DMS79 treated with DMSO at 0.1 percent for 48 hours (cell line): ENCODE measurements at regions not wholly inside any gene's neighbourhood (a gene's known extent, or its start where the extent isn't known, plus 50 kb on each side); places are given as distances from the start of the nearest gene placed in this dataset.
"Not testable (repeated sequence)": the region's sequence is repeated elsewhere in the genome, so short reads cannot be mapped to it uniquely, and the experiment has no call there.

Source experiments
- DNase-seq: peaks from one replicate; lab custom pipeline; 2025; lab: John Stamatoyannopoulos, UW

DNA sequence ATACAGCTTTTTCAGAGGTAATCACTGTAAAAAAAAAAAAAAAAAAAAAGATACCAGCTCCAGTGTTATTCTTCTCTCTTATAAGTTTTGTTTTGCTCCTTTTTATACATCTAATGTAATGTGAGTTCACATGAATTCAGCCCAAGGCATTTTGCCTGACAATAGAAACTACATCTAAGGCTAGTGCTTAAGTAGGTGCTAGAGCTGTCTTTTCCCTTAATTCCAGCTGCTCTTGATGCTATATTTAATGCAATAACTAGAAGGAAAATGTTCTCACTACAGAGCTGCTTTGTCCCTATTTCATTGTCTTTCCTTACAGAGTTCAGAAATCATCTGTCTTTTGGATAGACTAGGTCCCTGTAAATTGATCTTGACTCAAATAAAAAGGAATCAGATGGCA, 150.1 kb downstream of the NAA11 start:
- no peak for DNase-seq

- DNase-seq: no peak
These were observed 151.2 kb downstream of the NAA11 start for GRCh38 chr4:79174490-79175252.

DNA sequence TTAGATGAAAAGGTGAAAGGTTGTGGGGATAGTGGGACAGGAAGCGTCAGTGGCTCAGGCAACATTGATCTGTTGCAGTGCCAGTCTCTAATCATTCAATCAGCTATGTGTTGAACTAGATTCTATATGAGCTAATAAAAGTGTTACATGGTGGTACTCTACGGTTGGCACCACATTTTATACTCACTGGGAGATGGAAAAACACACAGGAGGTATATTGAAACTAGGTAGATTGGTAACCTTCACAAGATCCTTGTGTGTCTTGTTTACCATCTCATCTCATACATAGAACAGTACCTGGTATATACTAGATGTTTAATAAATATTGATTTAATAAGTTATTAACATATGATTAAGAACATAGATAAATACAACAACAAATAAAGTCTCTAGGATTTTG, 152.7 kb downstream of the NAA11 start:
- no peak for DNase-seq

DNA sequence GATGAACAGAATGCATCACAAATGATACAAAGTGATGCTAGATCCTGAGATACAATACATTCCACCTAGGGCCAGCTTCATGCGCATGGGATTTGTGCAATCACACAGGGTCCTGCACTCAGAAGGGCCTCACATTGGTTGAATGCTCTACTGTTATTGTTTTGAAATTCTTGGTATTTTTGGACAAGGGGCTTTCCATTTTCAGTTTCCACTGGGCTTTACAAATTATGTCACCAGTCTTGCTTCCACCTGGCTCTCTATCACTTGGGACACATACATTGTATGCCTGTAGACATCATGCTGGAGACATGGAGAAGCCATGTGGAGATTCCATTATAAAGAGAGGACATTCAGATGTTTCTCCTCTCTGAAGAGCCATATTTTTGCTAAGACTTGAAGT, 155.8 kb downstream of the NAA11 start:
- no peak for DNase-seq

GRCh38 chr4:79164907-79165610, 160.8 kb downstream of the NAA11 start:
- DNase-seq: no peak

DNA sequence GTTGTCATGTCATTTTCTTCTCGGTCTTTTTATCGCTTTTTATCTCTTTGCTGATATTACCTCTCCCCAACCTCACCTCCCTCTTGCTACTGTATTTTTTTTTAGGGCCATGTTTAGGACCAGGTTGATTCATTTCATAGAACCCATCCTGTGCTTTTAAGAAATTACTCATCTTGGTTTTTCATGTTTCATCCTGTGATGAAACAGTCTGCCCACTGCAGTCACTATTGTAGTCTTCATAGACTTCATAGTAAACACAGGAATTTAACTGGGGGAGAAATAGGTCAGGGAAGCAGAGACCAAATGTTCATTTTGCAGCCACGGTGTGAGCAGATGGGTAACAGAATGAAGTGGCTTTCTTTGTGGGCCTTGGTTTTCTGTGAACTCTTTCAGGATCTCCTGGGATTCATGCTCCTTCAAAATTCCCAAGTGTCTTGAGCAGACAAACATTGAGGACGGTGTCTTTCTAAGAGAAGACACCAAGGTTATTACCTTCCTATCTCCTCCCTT, 161.8 kb downstream of the NAA11 start:
- DNase-seq: no peak

- no peak for DNase-seq
These were observed 164.9 kb downstream of the NAA11 start for GRCh38 chr4:79160962-79161361.

GRCh38 chr4:79158705-79159104, 167.2 kb downstream of the NAA11 start:
- DNase-seq: not testable (repeated sequence)

- DNase-seq: no peak
These were observed 170.5 kb downstream of the NAA11 start for GRCh38 chr4:79155336-79155735.

- no peak for DNase-seq
These were observed 174.9 kb downstream of the NAA11 start for GRCh38 chr4:79150820-79151416.

GRCh38 chr4:79148369-79148768, 177.5 kb downstream of the NAA11 start:
- no peak for DNase-seq

GRCh38 chr4:79147251-79147650, 178.6 kb downstream of the NAA11 start:
- no peak for DNase-seq

DNA sequence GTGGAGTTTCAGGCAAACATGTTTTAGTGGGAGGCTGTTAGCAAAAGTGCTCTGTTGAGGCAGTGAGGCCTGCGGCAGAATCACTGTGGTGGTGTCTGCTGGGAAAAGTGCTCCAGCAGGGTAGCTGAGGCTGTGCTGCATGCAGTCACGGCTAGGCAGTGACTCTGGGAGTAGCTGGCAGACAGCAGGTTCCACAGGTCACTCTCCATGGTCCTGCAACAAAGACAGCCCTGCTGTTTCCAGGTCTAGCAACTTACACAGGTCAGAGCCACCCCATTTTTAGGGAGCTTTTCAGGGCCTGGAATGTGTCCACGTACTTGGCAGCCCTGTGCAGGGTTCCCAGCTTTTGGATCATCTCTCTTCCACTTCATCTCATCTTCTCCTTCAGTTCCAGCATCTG, 184.3 kb downstream of the NAA11 start:
- no peak for DNase-seq

DNA sequence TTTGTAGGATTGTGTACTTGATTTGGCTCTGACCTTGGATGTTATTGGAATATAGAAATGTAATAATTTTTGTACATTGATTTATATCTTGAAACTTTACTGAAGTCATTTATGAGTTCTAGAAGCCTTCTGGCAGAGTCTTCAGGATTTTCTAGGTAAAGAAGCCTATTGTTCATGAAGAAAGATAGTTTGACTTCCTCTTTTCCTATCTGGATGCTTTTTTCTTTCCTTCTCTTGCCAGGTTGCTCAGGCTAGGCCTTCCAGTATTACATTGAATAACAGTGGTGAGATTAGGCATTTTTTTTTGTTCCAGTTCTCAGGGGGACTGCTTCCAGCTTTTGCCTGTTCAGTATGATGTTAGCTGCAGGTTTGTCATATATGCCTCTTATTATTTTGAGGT, 191.1 kb downstream of the NAA11 start:
- no peak for DNase-seq

DNA sequence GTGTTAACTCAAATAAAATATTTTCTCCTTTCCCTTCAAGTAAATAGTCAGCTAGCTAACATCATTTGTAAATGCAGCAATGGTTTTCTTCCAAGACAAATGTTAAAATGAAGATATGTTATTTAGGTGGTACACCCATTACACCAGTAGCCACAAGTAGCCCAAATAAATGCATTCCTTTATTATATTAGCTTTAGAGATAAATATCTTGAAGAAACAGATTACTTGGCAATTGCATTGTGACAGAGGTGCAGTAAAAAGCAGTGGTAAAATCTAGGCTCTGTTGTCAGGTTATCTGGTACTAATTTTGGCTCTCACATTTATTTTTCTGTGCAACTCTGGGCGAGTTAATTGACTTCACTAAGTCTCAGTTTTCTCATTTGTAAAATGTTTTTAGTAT, 193.0 kb downstream of the NAA11 start:
- no peak for DNase-seq

DNA sequence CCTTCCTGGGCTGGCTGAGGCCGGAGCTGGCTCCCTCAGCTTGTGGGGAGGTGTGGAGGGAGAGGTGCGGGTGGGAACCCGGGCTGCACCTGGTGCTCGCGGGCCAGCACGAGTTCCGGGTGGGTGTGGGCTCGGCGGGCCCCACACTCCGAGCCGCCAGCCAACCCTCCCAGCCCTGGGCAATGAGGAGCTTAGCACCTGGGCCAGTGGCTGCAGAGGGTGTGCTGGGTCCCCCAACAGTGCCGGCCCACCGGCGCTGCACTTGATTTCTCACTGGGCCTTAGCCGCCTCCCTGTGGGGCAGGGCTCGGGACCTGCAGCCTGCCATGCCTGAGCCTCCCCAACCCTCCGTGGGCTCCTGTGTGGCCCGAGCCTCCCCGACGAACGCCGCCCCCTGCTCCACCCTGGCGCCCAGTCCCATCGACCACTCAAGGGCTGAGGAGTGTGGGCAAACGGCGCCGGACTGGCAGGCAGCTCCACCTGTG, 182.7 kb upstream of the PAQR3 start:
- no peak for DNase-seq

GRCh38 chr4:79121223-79121622, 182.0 kb upstream of the PAQR3 start:
- DNase-seq: no peak

DNA sequence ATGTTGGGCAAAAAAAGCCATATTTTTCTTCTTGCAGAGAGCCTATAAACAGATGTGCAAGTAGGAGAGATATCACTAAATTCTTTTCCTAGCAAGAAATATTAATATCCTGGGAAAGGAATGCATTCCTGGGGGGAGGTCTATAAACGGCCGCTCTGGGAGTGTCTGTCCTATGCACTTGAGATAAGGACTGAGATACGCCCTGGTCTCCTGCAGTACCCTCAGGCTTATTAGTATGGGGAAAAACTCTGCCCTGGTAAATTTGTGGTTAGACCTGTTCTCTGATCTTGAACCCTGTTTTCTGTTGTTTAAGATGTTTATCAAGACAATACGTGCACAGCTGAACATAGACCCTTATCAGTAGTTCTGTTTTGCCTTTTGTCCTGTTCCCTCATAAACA, 177.8 kb upstream of the PAQR3 start:
- DNase-seq: not testable (repeated sequence)

- DNase-seq: no peak
These were observed 167.8 kb upstream of the PAQR3 start for GRCh38 chr4:79107014-79107413.

DNA sequence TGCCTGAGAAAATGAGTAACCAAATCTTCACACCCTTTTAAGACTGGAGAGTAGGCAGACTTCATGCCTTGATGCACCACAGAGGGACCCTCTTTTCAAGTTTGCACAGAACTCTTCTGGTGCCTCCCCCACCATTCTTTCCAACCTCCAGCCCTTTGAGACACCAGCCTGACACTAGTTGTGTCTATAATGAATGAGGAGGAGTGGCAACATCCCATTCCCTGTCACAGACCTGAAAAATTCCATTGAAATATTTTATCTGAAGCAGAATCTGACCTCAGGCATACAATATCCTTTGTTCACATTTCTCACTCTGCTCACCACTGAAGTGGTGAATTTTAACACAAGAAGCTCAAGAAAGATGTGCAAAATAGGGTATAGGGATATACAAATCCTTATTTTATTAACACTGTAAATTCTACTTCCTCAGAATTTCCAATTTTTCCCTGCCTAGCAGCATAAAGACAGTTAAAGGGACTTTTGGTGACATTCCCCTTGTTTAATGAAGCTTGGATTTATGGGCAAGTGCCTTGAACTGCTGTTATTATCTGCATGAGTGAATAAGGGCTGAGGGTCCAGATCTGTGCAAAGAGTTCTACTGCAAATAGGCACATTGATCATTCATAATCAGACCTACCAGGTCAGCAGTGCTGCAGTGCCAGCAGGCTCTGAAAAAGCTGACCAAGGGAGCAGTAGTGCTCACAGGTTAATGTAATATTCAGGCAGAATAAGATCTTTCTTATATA, 149.9 kb upstream of the PAQR3 start:
- DNase-seq: no peak

DNA sequence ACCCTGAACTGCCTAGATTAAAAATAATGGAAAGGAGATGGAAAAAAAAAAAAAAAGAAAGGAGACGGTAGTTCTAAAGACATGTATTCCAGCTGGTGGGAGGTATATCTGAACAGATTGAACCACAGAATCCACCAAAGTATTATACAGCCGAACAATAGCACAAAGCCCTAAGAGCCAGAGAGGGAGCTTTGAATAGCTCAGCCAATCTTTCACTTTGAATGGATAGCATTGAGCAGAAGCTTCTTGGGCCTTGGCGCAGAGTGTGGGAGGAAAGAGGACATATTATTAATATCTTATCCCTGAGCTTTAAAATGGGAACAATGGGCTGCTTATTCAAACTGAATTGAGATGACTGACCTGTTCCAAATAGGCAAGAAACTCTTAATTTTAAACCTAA, 147.8 kb upstream of the PAQR3 start:
- no peak for DNase-seq

GRCh38 chr4:79083406-79084010, 144.3 kb upstream of the PAQR3 start:
- DNase-seq: no peak
